OCI-LY3 (cell line): ENCODE measurements at regions not wholly inside any gene's neighbourhood (a gene's known extent, or its start where the extent isn't known, plus 50 kb on each side); places are given as distances from the start of the nearest gene placed in this dataset.

Experiments used
- H2AFZ ChIP-seq: fragments of 200-600, 300-600 bp; shearing (Covaris generic); 2 replicates; pipeline ENCODE4 v1.6.0; 2014; ENCODE audit warnings: antibody characterized with exemption, low read depth, low read length
- H3K27ac ChIP-seq: fragments of 200-600, 300-600 bp; sonication (generic); 2 replicates; pipeline ENCODE4 v1.5.1; 2014; ENCODE audit warnings: mild to moderate bottlenecking, low read length, moderate library complexity, mixed read lengths
- H3K27me3 ChIP-seq: fragments of 200-600, 300-600 bp; sonication (generic); 2 replicates; pipeline ENCODE4 v1.6.1; 2014; ENCODE audit warnings: low read depth, low read length, mixed read lengths
- H3K36me3 ChIP-seq: fragments of 200-600, 300-600 bp; sonication (generic); replicated peaks from 2 replicates; pipeline ENCODE3; 2014; ENCODE audit warnings: low read depth, low read length, mixed read lengths
- H3K4me1 ChIP-seq: fragments of 300-600, 200-600 bp; sonication (generic); 2 replicates; pipeline ENCODE4 v1.6.1; 2014; ENCODE audit warnings: low read length, mixed read lengths
- H3K4me2 ChIP-seq: fragments of 200-600, 300-600 bp; sonication (generic); 2 replicates; pipeline ENCODE4 v1.6.1; 2014; ENCODE audit warnings: low read length, mixed read lengths
- H3K4me3 ChIP-seq: fragments of 300-600, 200-600 bp; sonication (generic); 2 replicates; pipeline ENCODE4 v1.5.1; 2014; ENCODE audit warnings: antibody characterized with exemption, mild to moderate bottlenecking, low read length, moderate library complexity
- H3K79me2 ChIP-seq: fragments of 300-600, 200-600 bp; shearing (Covaris generic); 2 replicates; pipeline ENCODE4 v1.6.1; 2014; ENCODE audit warnings: mild to moderate bottlenecking, low read length, mixed read lengths
- H3K9ac ChIP-seq: fragments of 300-600, 200-600 bp; shearing (Covaris generic); 2 replicates; pipeline ENCODE4 v1.6.0; 2014; ENCODE audit warnings: mild to moderate bottlenecking, low read length, moderate library complexity
- H3K9me3 ChIP-seq: fragments of 200-600, 300-600 bp; shearing (Covaris generic); 2 replicates; pipeline ENCODE4 v1.6.1; 2014; ENCODE audit warnings: low read length, mixed read lengths; ENCODE audit not compliant: insufficient read depth
- H4K20me1 ChIP-seq: fragments of 200-600, 300-600 bp; sonication (generic); 2 replicates; pipeline ENCODE4 v1.6.1; 2016; ENCODE audit warnings: low read length, mixed read lengths; ENCODE audit not compliant: insufficient read depth
- CTCF ChIP-seq: fragments of 200-600, 300-600 bp; sonication (generic); IDR thresholded peaks from 2 replicates; pipeline ENCODE4 v1.5.1; 2014; ENCODE audit warnings: antibody characterized with exemption, low read length, low read depth
- EZH2phosphoT487 ChIP-seq: fragments of 200-600 bp; shearing (Covaris generic); IDR thresholded peaks from 2 replicates; pipeline ENCODE4 v1.6.1; 2018; ENCODE audit warnings: antibody characterized with exemption, mixed run types, low read depth

- H2AFZ ChIP-seq: no peak overlapping the region
- no peaks in the 10 kb centered on the region for H3K36me3 ChIP-seq
- no peak overlapping the region for H3K27ac ChIP-seq
- no peaks in the 10 kb centered on the region for H3K27me3 ChIP-seq
- no peaks in the 10 kb centered on the region for H3K79me2 ChIP-seq
- H3K4me3 ChIP-seq: no peak overlapping the region
- H3K4me1 ChIP-seq: no peaks in the 10 kb centered on the region
- no peak overlapping the region for H3K9ac ChIP-seq
- TF ChIP-seq CTCF: no peak
- no peak for TF ChIP-seq EZH2phosphoT487
- H3K4me2 ChIP-seq: no peak overlapping the region
- H4K20me1 ChIP-seq: no peaks in the 10 kb centered on the region
- H3K9me3 ChIP-seq: no peaks in the 10 kb centered on the region
Observed at GRCh38 chr10:84762754-84763394, 434.5 kb downstream of the CCSER2 start.

GRCh38 chr10:84763965-84764364 lies 435.6 kb downstream of the CCSER2 start:
- Histone ChIP-seq H2AFZ (no peak overlapping the region), H3K9ac (no peak overlapping the region), H3K36me3 (no peaks in the 10 kb centered on the region), H3K4me1 (no peaks in the 10 kb centered on the region), H3K27me3 (no peaks in the 10 kb centered on the region), H3K4me2 (no peak overlapping the region), H3K79me2 (no peaks in the 10 kb centered on the region), H3K27ac (no peak overlapping the region), H3K9me3 (no peaks in the 10 kb centered on the region), H4K20me1 (no peaks in the 10 kb centered on the region), H3K4me3 (no peak overlapping the region)
- no peak for TF ChIP-seq EZH2phosphoT487
- TF ChIP-seq CTCF: no peak

- TF ChIP-seq EZH2phosphoT487 (no peak), CTCF (no peak)
- no peaks in the 10 kb centered on the region for H3K36me3 ChIP-seq
- H2AFZ ChIP-seq: no peak overlapping the region
- no peaks in the 10 kb centered on the region for H4K20me1 ChIP-seq
- no peak overlapping the region for H3K4me3 ChIP-seq
- no peaks in the 10 kb centered on the region for H3K9me3 ChIP-seq
- H3K27me3 ChIP-seq: no peaks in the 10 kb centered on the region
- no peaks in the 10 kb centered on the region for H3K79me2 ChIP-seq
- no peak overlapping the region for H3K9ac ChIP-seq
- no peaks in the 10 kb centered on the region for H3K4me1 ChIP-seq
- H3K4me2 ChIP-seq: no peak overlapping the region
- H3K27ac ChIP-seq: no peak overlapping the region
Observed at GRCh38 chr10:84765086-84765485, 436.7 kb downstream of the CCSER2 start.

- no peak overlapping the region for H2AFZ ChIP-seq
- H3K27ac ChIP-seq: no peak overlapping the region
- no peaks in the 10 kb centered on the region for H3K79me2 ChIP-seq
- no peak overlapping the region for H3K4me3 ChIP-seq
- H3K9ac ChIP-seq: no peak overlapping the region
- no peaks in the 10 kb centered on the region for H3K9me3 ChIP-seq
- H3K4me1 ChIP-seq: no peaks in the 10 kb centered on the region
- H4K20me1 ChIP-seq: no peaks in the 10 kb centered on the region
- no peak overlapping the region for H3K4me2 ChIP-seq
- no peaks in the 10 kb centered on the region for H3K27me3 ChIP-seq
- no peaks in the 10 kb centered on the region for H3K36me3 ChIP-seq
- TF ChIP-seq CTCF (no peak), EZH2phosphoT487 (no peak)
Observed at GRCh38 chr10:84765656-84766055, 437.3 kb downstream of the CCSER2 start.
